ENCODE measurements at regions not wholly inside any gene's neighbourhood (a gene's known extent, or its start where the extent isn't known, plus 50 kb on each side); places are given as distances from the start of the nearest gene placed in this dataset.
A peak's percentile ranks its signal among the peaks of the same experiment; 100 is the strongest.

DNA sequence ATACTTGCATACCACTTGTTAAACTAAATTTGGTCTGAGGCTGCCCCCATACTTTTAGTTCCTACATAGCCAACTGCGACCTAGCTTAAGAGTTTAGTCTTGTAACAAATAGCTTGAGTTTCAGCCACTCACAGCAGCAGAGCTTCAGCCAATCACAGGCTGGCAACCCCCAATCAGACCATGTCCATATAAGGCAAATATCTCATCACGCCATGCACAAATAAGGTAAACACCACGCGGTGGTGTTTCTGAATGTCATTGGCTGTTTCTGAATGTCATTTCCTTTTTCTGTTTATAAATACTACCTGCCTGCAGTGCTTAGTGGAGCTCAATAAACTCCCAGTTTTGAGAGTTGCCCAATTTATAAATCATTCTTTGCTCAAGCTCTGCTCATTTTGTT, 143.1 kb upstream of the MAD2L1 start:
- ATAC-seq (ENCODE audit: low read depth) (no peak), DNase-seq (no peak)
- Histone ChIP-seq H3K4me1 (ENCODE audit: control insufficient read depth, insufficient read depth, low read length) (no peaks in the 10 kb centered on the region), H2AFZ (replicated peaks; ENCODE audit: low read length, poor library complexity) (no peak overlapping the region), H2AK5ac (ENCODE audit: low read depth, low read length) (no peak overlapping the region), H3K79me1 (ENCODE audit: low read depth in 1 of 2, low read length in 2 of 2) (no peaks in the 10 kb centered on the region), H3K56ac (ENCODE audit: extremely low read depth, insufficient read depth, low read length) (no peak overlapping the region), H4K20me1 (ENCODE audit: insufficient read depth, low read length) (no peaks in the 10 kb centered on the region), H3K18ac (ENCODE audit: low read depth, low read length) (no peak overlapping the region), H2AK9ac (replicated peaks; ENCODE audit: low read depth, low read length, poor library complexity) (peak overlapping the region; percentile 70), H3K4me2 (ENCODE audit: low read depth, low read length) (no peak overlapping the region), H3K27me3 (ENCODE audit: control insufficient read depth, insufficient read depth, low read length) (no peaks in the 10 kb centered on the region), H4K5ac (ENCODE audit: low read depth, low read length) (no peak overlapping the region), H2BK20ac (ENCODE audit: low read depth, low read length) (no peak overlapping the region), H3K4me3 (ENCODE audit: insufficient read depth, low read depth, low read length) (no peak overlapping the region), H3K9me1 (ENCODE audit: insufficient read depth, low read length) (no peaks in the 10 kb centered on the region), H3K9me3 (ENCODE audit: control insufficient read depth, insufficient read depth, low read length) (no peaks in the 10 kb centered on the region), H3K36me3 (ENCODE audit: control insufficient read depth, insufficient read depth, low read length) (no peaks in the 10 kb centered on the region), H3K27ac (ENCODE audit: insufficient read depth, low read length) (no peak overlapping the region), H2BK5ac (ENCODE audit: low read depth, low read length, poor library complexity, severe bottlenecking) (no peak overlapping the region), H4K91ac (ENCODE audit: insufficient read depth, low read depth, low read length) (no peak overlapping the region), H2BK120ac (ENCODE audit: low read depth, low read length) (no peak overlapping the region), H3K23ac (ENCODE audit: low read depth, low read length) (no peak overlapping the region), H2BK15ac (ENCODE audit: low read depth, low read length) (no peak overlapping the region), H4K8ac (ENCODE audit: low read depth in 2 of 2, low read length in 2 of 2) (no peak overlapping the region), H3K14ac (replicated peaks; ENCODE audit: low read depth, low read length) (no peak overlapping the region), H3K4ac (ENCODE audit: low read depth, low read length) (no peak overlapping the region), H3K9ac (ENCODE audit: low read depth, low read length) (no peak overlapping the region)
- dilution Hi-C loops (cut with HindIII; ENCODE audit: low sequenced_read_pairs, unreplicated experiment) (no loop called here), intact Hi-C loops (cut with micrococcal nuclease) (no loop called here), in situ Hi-C loops (cut with MboI; ENCODE audit: low sequenced_read_pairs) (no loop called here)
- ChIA-PET POLR2A (ENCODE audit: unreplicated experiment) (no interaction called here), CTCF (no interaction called here)
- BruUV-seq (replicated peaks) = no TSS peak
- WGBS, 2 experiments (ENCODE audit: extremely low coverage in 2 of 2, insufficient read length in 1 of 2) = no CpG with 5 or more reads among the region's 4 CpGs
- TF ChIP-seq, protein P1, sequence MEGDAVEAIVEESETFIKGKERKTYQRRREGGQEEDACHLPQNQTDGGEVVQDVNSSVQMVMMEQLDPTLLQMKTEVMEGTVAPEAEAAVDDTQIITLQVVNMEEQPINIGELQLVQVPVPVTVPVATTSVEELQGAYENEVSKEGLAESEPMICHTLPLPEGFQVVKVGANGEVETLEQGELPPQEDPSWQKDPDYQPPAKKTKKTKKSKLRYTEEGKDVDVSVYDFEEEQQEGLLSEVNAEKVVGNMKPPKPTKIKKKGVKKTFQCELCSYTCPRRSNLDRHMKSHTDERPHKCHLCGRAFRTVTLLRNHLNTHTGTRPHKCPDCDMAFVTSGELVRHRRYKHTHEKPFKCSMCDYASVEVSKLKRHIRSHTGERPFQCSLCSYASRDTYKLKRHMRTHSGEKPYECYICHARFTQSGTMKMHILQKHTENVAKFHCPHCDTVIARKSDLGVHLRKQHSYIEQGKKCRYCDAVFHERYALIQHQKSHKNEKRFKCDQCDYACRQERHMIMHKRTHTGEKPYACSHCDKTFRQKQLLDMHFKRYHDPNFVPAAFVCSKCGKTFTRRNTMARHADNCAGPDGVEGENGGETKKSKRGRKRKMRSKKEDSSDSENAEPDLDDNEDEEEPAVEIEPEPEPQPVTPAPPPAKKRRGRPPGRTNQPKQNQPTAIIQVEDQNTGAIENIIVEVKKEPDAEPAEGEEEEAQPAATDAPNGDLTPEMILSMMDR (conservative IDR thresholded peaks at IDR 0.05; ENCODE audit: low read depth, low read length) = no peak
- TF ChIP-seq FOS (IDR thresholded peaks at IDR 0.05; ENCODE audit: low read depth, low read length) (no peak), SMC3 (IDR thresholded peaks at IDR 0.05; ENCODE audit: low read depth, low read length) (no peak), MXI1 (IDR thresholded peaks at IDR 0.05; ENCODE audit: borderline replicate concordance, low read depth, low read length) (no peak), CHD1 (IDR thresholded peaks at IDR 0.05; ENCODE audit: low read depth, low read length) (no peak)
- TF ChIP-seq, protein P2, sequence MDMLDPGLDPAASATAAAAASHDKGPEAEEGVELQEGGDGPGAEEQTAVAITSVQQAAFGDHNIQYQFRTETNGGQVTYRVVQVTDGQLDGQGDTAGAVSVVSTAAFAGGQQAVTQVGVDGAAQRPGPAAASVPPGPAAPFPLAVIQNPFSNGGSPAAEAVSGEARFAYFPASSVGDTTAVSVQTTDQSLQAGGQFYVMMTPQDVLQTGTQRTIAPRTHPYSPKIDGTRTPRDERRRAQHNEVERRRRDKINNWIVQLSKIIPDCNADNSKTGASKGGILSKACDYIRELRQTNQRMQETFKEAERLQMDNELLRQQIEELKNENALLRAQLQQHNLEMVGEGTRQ (IDR thresholded peaks at IDR 0.05; ENCODE audit: low read depth, low read length) = no peak
- TF ChIP-seq, protein P3, sequence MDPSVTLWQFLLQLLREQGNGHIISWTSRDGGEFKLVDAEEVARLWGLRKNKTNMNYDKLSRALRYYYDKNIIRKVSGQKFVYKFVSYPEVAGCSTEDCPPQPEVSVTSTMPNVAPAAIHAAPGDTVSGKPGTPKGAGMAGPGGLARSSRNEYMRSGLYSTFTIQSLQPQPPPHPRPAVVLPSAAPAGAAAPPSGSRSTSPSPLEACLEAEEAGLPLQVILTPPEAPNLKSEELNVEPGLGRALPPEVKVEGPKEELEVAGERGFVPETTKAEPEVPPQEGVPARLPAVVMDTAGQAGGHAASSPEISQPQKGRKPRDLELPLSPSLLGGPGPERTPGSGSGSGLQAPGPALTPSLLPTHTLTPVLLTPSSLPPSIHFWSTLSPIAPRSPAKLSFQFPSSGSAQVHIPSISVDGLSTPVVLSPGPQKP (IDR thresholded peaks at IDR 0.05; ENCODE audit: borderline replicate concordance, low read depth, low read length) = no peak

All from IMR-90 (cell line).